ENCODE measurements at regions not wholly inside any gene's neighbourhood (a gene's known extent, or its start where the extent isn't known, plus 50 kb on each side); places are given as distances from the start of the nearest gene placed in this dataset.

DNA sequence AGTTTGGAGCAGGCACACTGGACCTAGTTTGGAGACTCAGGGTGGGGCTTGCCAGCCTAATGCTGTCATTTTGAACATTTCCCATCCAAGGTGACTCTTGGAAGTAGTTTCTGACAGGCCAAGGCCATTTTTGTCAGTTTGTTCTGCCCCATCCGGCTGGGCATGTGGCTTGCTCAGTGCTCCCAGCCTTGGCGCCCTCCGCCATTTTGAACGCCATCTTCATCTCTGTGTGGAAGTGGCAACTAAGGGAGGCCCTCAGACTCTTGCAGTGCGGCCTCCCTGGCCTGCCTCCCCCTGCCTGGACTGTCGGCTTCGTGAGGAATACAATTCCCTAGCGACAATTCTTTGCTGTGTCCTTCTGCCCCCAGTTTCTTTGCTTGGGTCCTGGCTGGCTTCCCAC lies 150.6 kb upstream of the RGMA start:
- Histone ChIP-seq H3K27ac (replicated peaks) (no peak overlapping the region), H3K27me3 (ENCODE audit: insufficient read depth, poor library complexity, severe bottlenecking) (no peaks in the 10 kb centered on the region), H3K4me3 (replicated peaks; ENCODE audit: insufficient read depth, low read length) (no peak overlapping the region)
- TF ChIP-seq CTCF (IDR thresholded peaks at IDR 0.05; ENCODE audit: insufficient read depth, low read length) (no peak), GABPA (IDR thresholded peaks at IDR 0.05; ENCODE audit: low read depth) (no peak), SPI1 (IDR thresholded peaks at IDR 0.05; ENCODE audit: borderline replicate concordance, low read depth) (no peak), REST (IDR thresholded peaks at IDR 0.05; ENCODE audit: insufficient replicate concordance, low read depth) (no peak), POLR2AphosphoS5 (IDR thresholded peaks at IDR 0.05; ENCODE audit: low read depth) (no peak)
- DNase-seq (ENCODE audit: low read depth in 1 of 2, low spot score in 1 of 2) = no peak

DNA sequence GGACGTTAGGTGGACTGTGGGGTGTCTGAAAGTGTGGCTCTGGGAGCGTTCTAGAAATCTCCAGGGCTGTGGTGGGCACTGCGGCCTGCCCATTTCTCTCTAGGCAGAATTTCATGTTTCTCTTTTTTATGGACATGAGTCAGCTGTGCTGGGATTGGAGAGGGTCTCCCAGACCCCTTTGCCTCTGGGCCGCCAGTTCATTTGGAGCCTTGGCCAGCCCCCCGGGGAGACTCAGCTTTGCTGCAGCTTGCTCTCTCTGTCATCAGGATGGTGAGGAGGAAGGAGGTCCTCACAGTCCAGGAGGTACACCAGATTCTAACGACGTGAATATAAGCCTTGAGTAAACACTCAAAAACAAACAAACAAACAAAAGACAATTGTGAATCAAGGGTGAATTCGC lies 149.6 kb upstream of the RGMA start:
- DNase-seq (ENCODE audit: low read depth in 1 of 2, low spot score in 1 of 2) = no peak
- Histone ChIP-seq H3K27ac (replicated peaks) (no peak overlapping the region), H3K27me3 (ENCODE audit: insufficient read depth, poor library complexity, severe bottlenecking) (no peaks in the 10 kb centered on the region), H3K4me3 (replicated peaks; ENCODE audit: insufficient read depth, low read length) (no peak overlapping the region)
- TF ChIP-seq CTCF (IDR thresholded peaks at IDR 0.05; ENCODE audit: insufficient read depth, low read length) (no peak), REST (IDR thresholded peaks at IDR 0.05; ENCODE audit: insufficient replicate concordance, low read depth) (no peak), SPI1 (IDR thresholded peaks at IDR 0.05; ENCODE audit: borderline replicate concordance, low read depth) (no peak), POLR2AphosphoS5 (IDR thresholded peaks at IDR 0.05; ENCODE audit: low read depth) (no peak), GABPA (IDR thresholded peaks at IDR 0.05; ENCODE audit: low read depth) (no peak)

- Histone ChIP-seq H3K27ac (replicated peaks) (peak overlapping the region; percentile 59), H3K27me3 (ENCODE audit: insufficient read depth, poor library complexity, severe bottlenecking) (no peaks in the 10 kb centered on the region), H3K4me3 (replicated peaks; ENCODE audit: insufficient read depth, low read length) (peak overlapping the region; percentile 16)
- peak; percentile 84 to 92 for DNase-seq (ENCODE audit: low read depth in 1 of 2, low spot score in 1 of 2)
- TF ChIP-seq GABPA (IDR thresholded peaks at IDR 0.05; ENCODE audit: low read depth) (0 out of 2 replicates have a peak, but pooled peaks have one; percentile 42), CTCF (IDR thresholded peaks at IDR 0.05; ENCODE audit: insufficient read depth, low read length) (no peak), SPI1 (IDR thresholded peaks at IDR 0.05; ENCODE audit: borderline replicate concordance, low read depth) (peak; percentile 65; the same call in 1 of the 2 replicates), POLR2AphosphoS5 (IDR thresholded peaks at IDR 0.05; ENCODE audit: low read depth) (peak; percentile 37; the same call in 1 of the 2 replicates), REST (IDR thresholded peaks at IDR 0.05; ENCODE audit: insufficient replicate concordance, low read depth) (no peak)
These were observed 147.1 kb upstream of the RGMA start for GRCh38 chr15:93235926-93236780.

Measured in HL-60 (cell line).